Keratinocyte (primary cell): ENCODE measurements at regions not wholly inside any gene's neighbourhood (a gene's known extent, or its start where the extent isn't known, plus 50 kb on each side); places are given as distances from the start of the nearest gene placed in this dataset.

Source experiments
- CTCF ChIP-seq, 3 experiments: IDR thresholded peaks in 1 of 3; conservative IDR thresholded peaks in 1 of 3; optimal IDR thresholded peaks in 1 of 3; 2 replicates in 2 of 3; 3 replicates in 1 of 3; pipeline versions ENCODE3 to v1.5.1; 2011; ENCODE audit warnings: low read length in 3 of 3, mild to moderate bottlenecking in 3 of 3, moderate library complexity in 2 of 3, control low read depth in 1 of 3, inconsistent platforms in 1 of 3; ENCODE audit not compliant: insufficient read depth in 2 of 3; ENCODE audit errors: extremely low read depth in 1 of 3
- EZH2 ChIP-seq: IDR thresholded peaks from one replicate; pipeline ENCODE4 v1.6.1; 2012; ENCODE audit warnings: inconsistent platforms, mild to moderate bottlenecking, low read length, moderate library complexity

GRCh38 chr12:33587354-33587753 lies 147.7 kb upstream of the SYT10 start:
- TF ChIP-seq CTCF (optimal IDR thresholded peaks at IDR 0.05 in 1 of 3, IDR thresholded peaks at IDR 0.05 in 1 of 3, conservative IDR thresholded peaks at IDR 0.05 in 1 of 3; ENCODE audit: extremely low read depth in 1 of 3, insufficient read depth in 2 of 3, low read length in 3 of 3) (no peak), EZH2 (no peak)
